BLaER1 (cell line): ENCODE measurements at regions not wholly inside any gene's neighbourhood (a gene's known extent, or its start where the extent isn't known, plus 50 kb on each side); places are given as distances from the start of the nearest gene placed in this dataset.

ENCODE experiments used
- H3K27ac ChIP-seq: shearing (Covaris generic); formaldehyde crosslinking; 2 replicates; pipeline ENCODE4 v1.8.1; 2022
- H3K27me3 ChIP-seq: shearing (Covaris generic); formaldehyde crosslinking; 2 replicates; pipeline ENCODE4 v1.8.1; 2022
- H3K36me3 ChIP-seq: shearing (Covaris generic); formaldehyde crosslinking; 2 replicates; pipeline ENCODE4 v1.8.1; 2022
- H3K4me1 ChIP-seq: shearing (Covaris generic); formaldehyde crosslinking; 2 replicates; pipeline ENCODE4 v1.8.1; 2022
- H3K4me2 ChIP-seq: shearing (Covaris generic); formaldehyde crosslinking; 2 replicates; pipeline ENCODE4 v1.8.1; 2022
- H3K4me3 ChIP-seq: shearing (Covaris generic); formaldehyde crosslinking; 2 replicates; pipeline ENCODE4 v1.8.1; 2022
- H3K9ac ChIP-seq: shearing (Covaris generic); formaldehyde crosslinking; 2 replicates; pipeline ENCODE4 v1.8.1; 2022
- H3K9me3 ChIP-seq: shearing (Covaris generic); formaldehyde crosslinking; 2 replicates; pipeline ENCODE4 v1.8.1; 2022
- H4K20me1 ChIP-seq: shearing (Covaris generic); formaldehyde crosslinking; 2 replicates; pipeline ENCODE4 v1.8.1; 2022
- Cebpa-rat ChIP-seq: shearing (Covaris generic); IDR thresholded peaks from 2 replicates; pipeline ENCODE4 v1.8.1; 2022

DNA sequence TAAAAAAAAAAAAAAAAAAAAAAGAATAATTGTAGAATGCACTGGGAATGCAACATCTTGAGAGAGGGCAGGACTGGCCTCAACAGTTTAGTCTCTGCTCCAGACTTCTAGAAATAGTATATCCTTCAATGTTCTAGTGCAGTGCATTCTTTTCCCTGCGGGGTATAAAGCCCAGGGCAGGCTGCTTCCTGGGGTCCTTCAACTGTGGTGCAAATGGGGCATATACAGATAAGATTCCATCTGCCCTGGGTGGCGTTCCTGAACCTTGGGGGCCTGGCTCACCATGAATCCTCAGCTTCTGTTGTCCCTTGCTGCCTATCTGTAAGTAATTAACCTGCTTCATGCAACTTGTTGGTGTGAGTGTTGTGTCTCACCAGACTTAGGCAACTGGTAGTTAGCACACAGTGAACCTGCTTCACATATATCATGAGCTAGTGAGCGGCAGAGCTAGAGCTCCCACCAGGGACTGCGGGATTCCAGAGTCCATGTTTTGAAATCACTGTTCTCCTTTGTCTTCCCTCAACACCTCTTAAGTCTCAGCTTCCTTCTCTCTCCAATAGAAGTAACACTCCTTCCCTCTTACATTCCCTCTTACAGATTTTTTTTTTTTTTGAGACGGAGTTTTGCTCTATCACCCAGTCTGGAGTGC, 177.6 kb downstream of the SUDS3 start:
- Histone ChIP-seq H3K27ac (no peak overlapping the region), H3K4me1 (peaks cover 12% of the 10 kb centered on the region), H3K27me3 (no peaks in the 10 kb centered on the region), H3K36me3 (no peaks in the 10 kb centered on the region), H3K4me2 (no peak overlapping the region), H3K4me3 (no peak overlapping the region), H3K9me3 (peaks cover 11% of the 10 kb centered on the region), H4K20me1 (no peaks in the 10 kb centered on the region), H3K9ac (no peak overlapping the region)
- TF ChIP-seq Cebpa-rat: no peak

GRCh38 chr12:118558941-118559340, 182.6 kb downstream of the SUDS3 start:
- H3K4me3 ChIP-seq: no peak overlapping the region
- no peaks in the 10 kb centered on the region for H4K20me1 ChIP-seq
- no peaks in the 10 kb centered on the region for H3K36me3 ChIP-seq
- H3K4me1 ChIP-seq: no peaks in the 10 kb centered on the region
- H3K27ac ChIP-seq: no peak overlapping the region
- no peaks in the 10 kb centered on the region for H3K27me3 ChIP-seq
- TF ChIP-seq Cebpa-rat: no peak
- no peaks in the 10 kb centered on the region for H3K9me3 ChIP-seq
- H3K9ac ChIP-seq: no peak overlapping the region
- H3K4me2 ChIP-seq: no peak overlapping the region

DNA sequence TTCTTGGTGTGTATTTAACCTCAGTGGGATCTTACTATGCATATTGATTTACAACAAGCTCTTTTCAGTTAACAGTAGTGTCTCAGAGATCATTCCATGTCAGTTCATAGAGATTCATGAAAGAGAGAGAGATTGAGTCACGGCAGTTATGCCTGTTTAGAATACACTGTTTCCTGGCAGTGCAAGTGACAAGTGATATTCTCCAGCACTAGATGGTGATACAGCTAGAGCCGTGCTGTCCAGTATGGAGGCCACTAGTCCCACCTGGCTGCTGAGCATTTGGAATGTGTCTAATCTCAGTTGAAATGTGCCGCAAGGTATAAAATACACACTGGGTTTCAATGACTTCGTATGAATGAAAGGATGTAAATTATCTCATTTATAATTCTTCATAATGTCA, 184.4 kb downstream of the SUDS3 start:
- TF ChIP-seq Cebpa-rat: no peak
- no peaks in the 10 kb centered on the region for H3K9me3 ChIP-seq

DNA sequence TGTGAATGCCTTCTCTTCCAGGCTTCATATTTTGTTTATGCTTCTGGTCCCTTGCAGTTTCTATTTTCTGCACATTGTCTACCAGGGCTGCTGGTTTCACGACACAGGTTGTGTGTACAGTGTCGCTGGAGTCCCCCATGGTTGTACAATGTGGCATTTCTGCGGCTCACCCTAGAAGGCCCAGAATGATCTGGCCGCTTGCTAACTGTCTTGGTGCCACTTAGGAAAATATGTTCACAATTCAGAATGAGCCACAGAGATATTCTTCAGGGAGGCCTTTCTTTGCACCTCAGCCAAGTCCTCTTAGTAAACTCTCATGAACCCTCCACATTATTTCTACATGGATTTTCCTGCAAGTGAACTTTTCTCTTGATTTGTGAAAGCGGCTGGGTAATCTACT, 195.4 kb downstream of the SUDS3 start:
- no peaks in the 10 kb centered on the region for H3K36me3 ChIP-seq
- no peak for TF ChIP-seq Cebpa-rat
- no peak overlapping the region for H3K4me2 ChIP-seq
- H3K27me3 ChIP-seq: no peaks in the 10 kb centered on the region
- H3K9ac ChIP-seq: no peak overlapping the region
- H3K4me3 ChIP-seq: no peak overlapping the region
- no peak overlapping the region for H3K27ac ChIP-seq
- H4K20me1 ChIP-seq: no peaks in the 10 kb centered on the region
- H3K4me1 ChIP-seq: no peaks in the 10 kb centered on the region
- peaks cover 16% of the 10 kb centered on the region for H3K9me3 ChIP-seq

More for the DNA sequence above, 184.4 kb downstream of the SUDS3 start:
- H3K4me1 ChIP-seq: no peaks in the 10 kb centered on the region
- H3K27me3 ChIP-seq: no peaks in the 10 kb centered on the region
- no peak overlapping the region for H3K4me3 ChIP-seq
- no peak overlapping the region for H3K4me2 ChIP-seq
- no peaks in the 10 kb centered on the region for H3K36me3 ChIP-seq
- no peaks in the 10 kb centered on the region for H4K20me1 ChIP-seq
- H3K27ac ChIP-seq: no peak overlapping the region
- no peak overlapping the region for H3K9ac ChIP-seq

DNA sequence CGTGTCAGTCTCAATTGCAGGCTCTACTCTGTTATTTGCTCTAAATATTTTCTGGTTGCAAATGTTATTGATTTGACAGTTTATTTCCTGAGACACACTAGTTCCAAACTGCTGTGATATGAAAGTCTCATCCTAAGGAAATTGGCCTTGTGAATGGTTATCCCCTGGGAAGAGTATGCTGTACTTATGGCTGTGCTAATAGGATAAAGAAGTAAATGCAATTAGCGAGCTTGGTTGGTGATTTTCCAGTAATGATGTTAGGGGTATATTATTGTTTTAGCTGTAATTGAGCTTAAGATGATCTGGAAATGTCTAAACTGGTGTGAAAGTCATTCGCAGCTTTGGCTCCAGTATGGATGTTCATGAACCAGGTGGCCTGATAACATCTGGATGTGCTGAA, 197.9 kb downstream of the SUDS3 start:
- Histone ChIP-seq H3K27ac (no peak overlapping the region), H3K4me2 (no peak overlapping the region), H3K4me3 (no peak overlapping the region), H3K4me1 (no peaks in the 10 kb centered on the region), H3K27me3 (no peaks in the 10 kb centered on the region), H4K20me1 (no peaks in the 10 kb centered on the region), H3K36me3 (no peaks in the 10 kb centered on the region), H3K9ac (no peak overlapping the region), H3K9me3 (peaks cover 16% of the 10 kb centered on the region)
- no peak for TF ChIP-seq Cebpa-rat

DNA sequence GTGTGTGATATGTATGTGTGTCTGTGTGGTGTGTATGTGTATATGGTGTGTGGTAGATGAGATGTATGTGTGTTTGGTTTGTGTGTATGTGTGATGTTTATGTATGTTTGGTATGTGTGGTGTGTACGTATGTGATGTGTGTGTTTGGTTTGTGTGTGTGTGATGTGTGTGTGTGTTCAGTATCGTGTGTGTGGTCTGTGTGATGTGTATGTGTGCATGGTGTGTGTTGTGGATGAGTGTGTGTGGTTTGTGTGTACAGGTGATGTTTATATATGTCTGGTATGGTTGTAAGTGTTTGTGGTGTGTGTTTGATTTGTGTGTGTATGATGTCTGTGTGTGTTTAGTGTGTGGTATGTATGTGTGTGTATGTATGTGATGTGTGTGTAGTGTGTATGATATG, 199.4 kb downstream of the SUDS3 start:
- Histone ChIP-seq H3K4me2 (no peak overlapping the region), H3K9ac (no peak overlapping the region), H3K27ac (no peak overlapping the region), H3K9me3 (peaks cover 11% of the 10 kb centered on the region), H3K4me3 (no peak overlapping the region), H4K20me1 (no peaks in the 10 kb centered on the region), H3K36me3 (no peaks in the 10 kb centered on the region), H3K4me1 (no peaks in the 10 kb centered on the region), H3K27me3 (no peaks in the 10 kb centered on the region)
- no peak for TF ChIP-seq Cebpa-rat

DNA sequence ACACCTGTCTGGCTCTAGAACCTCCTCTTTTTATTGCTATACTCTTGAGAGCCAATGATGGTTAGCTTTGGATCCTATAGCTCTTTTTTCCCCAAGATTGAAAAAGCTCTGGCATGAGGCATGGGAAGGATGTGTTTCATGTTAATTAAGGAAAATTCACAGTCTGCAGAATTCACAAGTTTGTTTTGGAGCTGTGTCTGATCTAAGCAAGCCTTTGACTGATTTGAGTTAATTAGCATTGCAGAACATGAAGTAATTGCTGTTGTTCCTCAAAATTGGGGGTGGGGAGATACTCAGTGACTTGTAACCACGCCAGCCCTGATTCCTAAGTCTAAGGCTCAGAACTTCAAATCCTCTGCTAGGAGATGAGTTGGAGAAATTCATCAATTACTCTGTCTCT, 205.0 kb downstream of the SUDS3 start:
- Histone ChIP-seq H3K36me3 (no peaks in the 10 kb centered on the region), H3K9ac (no peak overlapping the region), H3K27ac (no peak overlapping the region), H3K4me1 (no peaks in the 10 kb centered on the region), H3K27me3 (no peaks in the 10 kb centered on the region), H3K4me3 (no peak overlapping the region), H3K9me3 (no peaks in the 10 kb centered on the region), H4K20me1 (no peaks in the 10 kb centered on the region), H3K4me2 (no peak overlapping the region)
- TF ChIP-seq Cebpa-rat: no peak

GRCh38 chr12:118582863-118583262, 206.5 kb downstream of the SUDS3 start:
- H3K4me1 ChIP-seq: no peaks in the 10 kb centered on the region
- H3K36me3 ChIP-seq: no peaks in the 10 kb centered on the region
- H3K4me3 ChIP-seq: no peak overlapping the region
- no peaks in the 10 kb centered on the region for H3K9me3 ChIP-seq
- TF ChIP-seq Cebpa-rat: no peak
- H4K20me1 ChIP-seq: no peaks in the 10 kb centered on the region
- H3K9ac ChIP-seq: no peak overlapping the region
- no peak overlapping the region for H3K27ac ChIP-seq
- H3K27me3 ChIP-seq: no peaks in the 10 kb centered on the region
- no peak overlapping the region for H3K4me2 ChIP-seq

DNA sequence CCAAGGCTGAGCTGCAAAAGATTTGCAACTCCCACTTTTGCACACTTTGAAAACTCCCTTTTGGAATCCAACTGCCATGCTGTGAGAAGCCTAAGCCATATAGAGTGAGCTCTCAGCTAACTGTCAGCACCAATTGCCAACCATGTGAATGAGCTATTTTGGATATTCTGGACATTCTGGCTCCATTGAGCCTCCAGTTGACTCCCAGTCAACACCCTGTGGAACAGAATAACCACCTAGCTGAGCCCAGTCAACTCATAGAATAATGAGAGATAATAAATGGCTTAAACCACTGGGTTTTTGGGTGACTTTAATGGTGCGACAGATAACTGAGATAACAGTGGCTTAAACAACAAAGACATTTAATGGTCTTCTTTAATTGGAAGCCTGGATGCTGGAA, 210.1 kb downstream of the SUDS3 start:
- no peak overlapping the region for H3K27ac ChIP-seq
- H3K36me3 ChIP-seq: no peaks in the 10 kb centered on the region
- H3K27me3 ChIP-seq: no peaks in the 10 kb centered on the region
- no peak overlapping the region for H3K4me3 ChIP-seq
- TF ChIP-seq Cebpa-rat: no peak
- no peaks in the 10 kb centered on the region for H3K9me3 ChIP-seq
- no peaks in the 10 kb centered on the region for H4K20me1 ChIP-seq
- no peak overlapping the region for H3K4me2 ChIP-seq
- no peaks in the 10 kb centered on the region for H3K4me1 ChIP-seq
- H3K9ac ChIP-seq: no peak overlapping the region

GRCh38 chr12:118589162-118589561, 212.8 kb downstream of the SUDS3 start:
- Histone ChIP-seq H3K4me1 (no peaks in the 10 kb centered on the region), H3K27ac (no peak overlapping the region), H4K20me1 (no peaks in the 10 kb centered on the region), H3K27me3 (no peaks in the 10 kb centered on the region), H3K9me3 (no peaks in the 10 kb centered on the region), H3K36me3 (no peaks in the 10 kb centered on the region), H3K9ac (no peak overlapping the region), H3K4me3 (no peak overlapping the region), H3K4me2 (no peak overlapping the region)
- no peak for TF ChIP-seq Cebpa-rat
